Lung microvascular endothelial cell (primary cell): ENCODE measurements at regions not wholly inside any gene's neighbourhood (a gene's known extent, or its start where the extent isn't known, plus 50 kb on each side); places are given as distances from the start of the nearest gene placed in this dataset.
A peak's percentile ranks its signal among the peaks of the same experiment; 100 is the strongest.
"Not testable (repeated sequence)": the region's sequence is repeated elsewhere in the genome, so short reads cannot be mapped to it uniquely, and the experiment has no call there.

Source experiments
- DNase-seq, 2 donors: peaks; one replicate each; pipeline versions ENCODE4 v3.0.0 to v3.0.0-alpha.2; 2010; ENCODE audit warnings: low read depth in 2 of 2

- DNase-seq: no peak
Measured at GRCh38 chr2:39998617-39999016, 219.6 kb upstream of the THUMPD2 start.

- peak in 1 of 2 donors; percentile 76 for DNase-seq
Measured at GRCh38 chr2:39996653-39997080, 217.6 kb upstream of the THUMPD2 start.

GRCh38 chr2:39995005-39995737 lies 216.1 kb upstream of the THUMPD2 start:
- DNase-seq: no peak

- peak in 1 of 2 donors; percentile 32 for DNase-seq
Measured at GRCh38 chr2:39994151-39994550, 215.1 kb upstream of the THUMPD2 start.

GRCh38 chr2:39991298-39991697 lies 212.2 kb upstream of the THUMPD2 start:
- no peak for DNase-seq

GRCh38 chr2:39990335-39990900 lies 211.4 kb upstream of the THUMPD2 start:
- no peak for DNase-seq

GRCh38 chr2:39989888-39990287 lies 210.8 kb upstream of the THUMPD2 start:
- no peak for DNase-seq

GRCh38 chr2:39981883-39982311 lies 202.8 kb upstream of the THUMPD2 start:
- no peak for DNase-seq

- no peak for DNase-seq
Measured at GRCh38 chr2:39975476-39976020, 196.5 kb upstream of the THUMPD2 start.

GRCh38 chr2:39968037-39968436 lies 189.0 kb upstream of the THUMPD2 start:
- no peak for DNase-seq

GRCh38 chr2:39960681-39961080 lies 181.6 kb upstream of the THUMPD2 start:
- not testable (repeated sequence) for DNase-seq

GRCh38 chr2:39954346-39954745 lies 175.3 kb upstream of the THUMPD2 start:
- DNase-seq: no peak

- no peak for DNase-seq
Measured at GRCh38 chr2:39949131-39949530, 170.1 kb upstream of the THUMPD2 start.

GRCh38 chr2:39948016-39948719 lies 169.1 kb upstream of the THUMPD2 start:
- DNase-seq: no peak

GRCh38 chr2:39947294-39948015 lies 168.4 kb upstream of the THUMPD2 start:
- DNase-seq: no peak

GRCh38 chr2:39942950-39943349 lies 163.9 kb upstream of the THUMPD2 start:
- DNase-seq: no peak

GRCh38 chr2:39938035-39938835 lies 159.2 kb upstream of the THUMPD2 start:
- no peak for DNase-seq

GRCh38 chr2:39937621-39938020 lies 158.6 kb upstream of the THUMPD2 start:
- no peak for DNase-seq

GRCh38 chr2:39934851-39935250 lies 155.8 kb upstream of the THUMPD2 start:
- no peak for DNase-seq

GRCh38 chr2:39933196-39933595 lies 154.1 kb upstream of the THUMPD2 start:
- no peak for DNase-seq

- DNase-seq: no peak
Measured at GRCh38 chr2:39932198-39932597, 153.1 kb upstream of the THUMPD2 start.
